ENCODE measurements at regions not wholly inside any gene's neighbourhood (a gene's known extent, or its start where the extent isn't known, plus 50 kb on each side); places are given as distances from the start of the nearest gene placed in this dataset.

DNA sequence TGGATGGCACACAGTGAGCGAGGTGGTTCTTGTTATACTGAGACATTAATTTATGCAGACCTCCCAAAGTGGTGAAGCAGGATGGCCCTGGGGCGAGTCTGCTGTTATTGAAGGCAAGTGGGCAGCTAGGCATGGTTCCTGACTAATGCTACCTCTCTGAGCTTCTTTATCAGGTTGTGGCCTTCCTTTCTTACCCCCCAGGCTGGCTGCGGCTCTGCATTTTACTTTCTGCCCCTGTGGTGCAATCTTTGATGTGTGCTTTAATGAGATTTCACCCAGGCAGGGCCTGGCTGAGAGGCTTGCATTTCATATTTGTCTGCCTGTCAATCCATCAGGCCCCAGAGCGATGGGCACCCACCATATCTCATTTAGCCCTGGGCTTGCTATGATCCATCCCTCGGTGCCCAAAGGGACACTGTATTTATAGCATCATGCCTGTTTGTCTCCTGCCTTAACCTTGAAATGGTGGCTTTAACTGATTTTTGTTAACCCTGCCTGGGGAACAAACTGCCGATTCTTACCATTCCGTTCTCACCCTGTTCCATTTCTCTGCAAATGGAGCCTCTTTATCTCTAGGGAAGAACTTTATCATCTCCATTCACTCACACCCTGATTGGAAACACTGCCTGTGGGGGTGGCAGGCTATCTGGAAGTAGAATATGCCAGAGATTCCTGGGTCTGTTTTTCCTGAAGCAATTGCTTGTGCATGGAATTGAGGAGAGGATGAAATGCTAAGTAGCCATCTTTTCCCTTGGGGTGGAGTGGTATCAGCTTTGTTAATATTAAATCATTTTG is 316.2 kb upstream of the THSD7B start:
- no peak for DNase-seq

DNA sequence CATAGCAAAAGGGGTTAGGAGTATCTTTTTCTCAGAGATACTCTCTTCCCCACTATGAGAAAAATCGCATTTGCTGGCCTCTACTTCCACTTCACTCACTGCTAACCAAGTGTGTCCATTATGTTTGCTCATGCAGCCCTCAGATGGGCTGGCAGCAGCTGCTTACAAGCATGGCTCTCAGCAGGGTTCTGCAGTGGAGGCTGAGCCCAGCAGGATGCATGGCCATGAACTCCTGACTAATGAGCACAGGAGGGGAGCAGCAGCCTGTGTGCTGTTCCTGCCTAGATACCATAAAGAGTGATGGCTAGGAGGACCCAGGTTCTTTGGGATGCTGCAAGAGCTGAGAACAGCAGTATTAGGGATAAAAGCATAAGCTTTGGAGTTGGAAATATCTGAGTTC is 316.9 kb upstream of the THSD7B start:
- no peak for DNase-seq

DNA sequence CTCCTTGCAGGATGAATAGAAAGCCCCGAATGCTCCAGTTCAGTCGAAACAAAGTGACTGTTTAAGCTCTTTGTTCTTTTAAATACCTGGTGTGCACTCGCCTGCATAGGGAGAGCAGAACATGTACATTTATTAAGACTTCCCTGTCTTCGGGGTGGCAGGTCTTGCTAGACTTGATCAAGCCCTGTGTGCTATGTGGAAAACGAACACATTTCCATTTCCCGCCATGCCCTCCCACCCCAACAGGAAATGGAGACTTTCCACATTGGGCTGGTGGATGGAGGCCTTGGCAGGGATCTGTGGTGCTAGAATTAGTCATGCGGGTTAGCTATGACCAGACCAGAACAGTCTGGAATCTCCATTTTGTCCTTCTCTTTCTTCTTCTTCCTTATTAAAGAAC is 321.0 kb upstream of the THSD7B start:
- no peak for DNase-seq

DNA sequence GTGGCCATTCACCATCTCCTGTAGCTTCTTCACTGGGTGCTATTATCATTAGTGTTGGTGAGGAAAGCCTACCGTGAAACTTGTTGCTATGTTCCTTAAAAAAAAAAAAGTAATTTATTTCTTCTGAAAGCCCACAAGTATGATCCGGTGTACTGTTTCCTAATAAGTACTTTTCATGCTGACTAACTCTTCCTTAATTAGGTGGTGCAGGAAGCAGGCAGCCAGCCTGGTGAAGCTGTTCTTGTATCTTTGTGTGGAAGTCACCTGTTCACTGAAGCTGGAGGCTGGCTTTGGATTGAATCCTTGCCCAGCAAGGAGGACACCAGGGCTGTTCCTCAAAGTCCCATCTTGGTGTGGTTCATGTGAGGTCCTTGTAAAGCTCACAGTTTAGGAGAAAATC is 321.7 kb upstream of the THSD7B start:
- no peak for DNase-seq

DNA sequence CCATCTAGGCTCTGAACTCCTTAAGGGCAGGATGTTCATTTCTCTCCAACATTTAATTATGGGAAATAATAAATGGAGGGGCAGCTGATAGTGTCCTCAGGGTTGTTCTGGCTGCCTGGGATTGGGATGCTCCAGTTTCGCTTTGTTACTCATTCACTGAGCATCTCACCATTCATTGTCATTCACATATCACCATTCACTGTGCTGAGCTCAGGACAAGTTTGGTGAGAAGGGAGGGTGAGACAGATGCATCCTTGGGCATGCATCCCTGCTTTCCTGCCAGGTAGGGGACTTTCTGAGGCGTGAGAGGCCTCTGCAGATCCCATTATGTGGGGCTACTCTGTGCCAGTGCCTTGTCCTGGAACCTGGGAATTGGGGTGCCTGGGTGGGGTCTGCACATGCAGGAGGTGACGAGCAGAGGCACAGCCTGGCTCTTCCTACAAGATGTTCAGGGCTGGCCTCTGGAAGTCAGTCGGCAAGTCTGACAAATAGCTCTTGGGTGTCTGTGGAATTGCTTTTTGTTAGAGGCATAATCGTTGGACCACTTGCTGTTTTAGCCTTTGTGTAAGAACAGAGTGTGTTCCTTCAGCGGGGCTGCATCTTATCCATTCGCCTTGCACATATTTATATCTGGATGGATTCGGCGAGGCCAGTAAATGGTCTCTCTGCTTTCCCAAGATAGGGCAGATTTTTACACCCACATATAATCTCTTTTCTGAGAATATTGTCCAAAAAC is 323.2 kb upstream of the THSD7B start:
- no peak for DNase-seq

DNA sequence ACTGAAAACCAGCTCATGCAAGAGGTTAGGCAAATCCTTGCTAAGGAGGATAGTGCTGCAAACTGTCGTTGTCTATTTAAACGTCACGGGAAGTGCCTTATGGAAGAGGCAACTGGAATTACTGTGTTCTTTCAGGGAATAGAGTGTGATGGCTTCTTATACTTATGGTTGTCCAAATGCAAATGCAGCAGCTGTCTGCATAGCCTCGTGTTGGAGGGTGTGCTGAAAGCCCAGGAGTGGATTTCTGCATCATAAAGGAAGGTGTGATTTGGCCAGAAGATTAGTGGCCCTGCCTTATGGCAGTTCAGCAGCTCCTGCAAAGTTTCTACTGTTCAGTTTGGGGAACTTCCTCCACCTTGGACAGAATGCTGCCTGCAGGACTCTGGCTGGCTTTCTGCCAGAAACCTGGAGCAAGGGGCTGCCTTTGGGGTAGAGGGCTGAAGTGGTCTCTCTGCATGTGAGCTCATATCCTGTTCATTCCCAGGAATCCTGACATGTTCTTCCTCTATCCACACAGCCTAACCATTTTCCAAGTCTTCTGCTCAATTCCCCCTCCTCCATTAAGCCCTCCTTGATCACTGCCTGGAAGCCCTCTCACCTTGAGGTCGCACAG is 321.2 kb upstream of the CXCR4 start:
- no peak for DNase-seq

DNA sequence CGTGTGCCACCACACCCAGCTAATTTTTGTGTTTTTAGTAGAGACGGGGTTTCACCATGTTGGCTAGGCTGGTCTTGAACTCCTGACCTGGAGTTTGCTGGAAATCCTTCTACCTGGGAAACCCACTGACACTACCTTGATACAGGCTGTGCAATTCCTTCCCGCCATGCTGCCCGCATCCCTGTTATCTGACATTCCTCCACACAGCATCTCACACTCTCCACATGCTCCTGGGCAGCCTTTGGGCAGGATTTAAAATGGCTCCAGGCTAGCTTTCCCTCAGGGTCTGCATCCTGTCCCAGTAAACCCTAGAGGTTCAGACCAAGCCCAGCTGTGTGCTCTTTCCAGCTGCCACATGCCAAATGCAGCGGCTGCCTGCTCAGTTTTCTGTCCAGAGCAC is 319.5 kb upstream of the CXCR4 start:
- DNase-seq = no peak

DNA sequence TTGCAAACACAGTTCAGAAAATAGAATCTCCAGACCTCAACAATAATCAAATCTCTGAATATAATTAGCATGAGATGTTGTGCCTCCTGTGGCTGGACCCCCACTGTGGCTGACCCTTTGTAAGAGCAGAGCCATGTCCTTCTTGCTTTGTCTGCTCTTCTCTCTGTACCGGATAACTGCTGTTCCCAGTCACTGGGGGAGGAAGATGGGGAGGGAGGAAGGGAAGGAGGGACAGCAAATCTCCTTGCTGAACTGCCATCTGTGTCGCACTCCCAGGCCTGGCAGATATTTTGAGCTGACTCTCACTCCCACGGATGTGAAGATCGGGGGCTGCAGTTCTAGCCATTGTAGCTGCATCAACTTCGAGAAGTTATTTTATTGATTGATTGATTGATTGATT is 319.0 kb upstream of the CXCR4 start:
- no peak for DNase-seq

DNA sequence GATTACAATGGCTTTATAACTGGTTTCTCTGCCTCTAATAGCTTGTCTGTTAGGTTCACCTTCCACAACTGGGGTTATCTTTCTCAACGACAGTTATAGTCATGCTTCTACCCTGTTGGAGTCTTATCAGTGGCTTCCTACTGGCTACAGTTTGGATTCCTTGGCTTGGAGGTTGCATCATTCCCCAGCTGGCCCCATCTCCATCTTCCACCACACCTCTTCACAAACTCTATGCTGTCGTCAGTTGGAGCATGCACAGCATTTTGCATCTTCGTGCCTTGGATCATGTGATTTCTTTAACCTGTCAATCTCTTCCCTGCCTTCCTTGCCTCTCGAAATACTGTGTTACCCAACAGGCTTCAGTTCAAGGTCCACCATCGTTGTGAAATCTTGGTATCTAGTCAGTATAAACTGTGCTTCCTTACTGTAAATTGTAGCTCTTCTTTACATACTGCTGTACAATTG is 316.3 kb upstream of the CXCR4 start:
- no peak for DNase-seq

DNA sequence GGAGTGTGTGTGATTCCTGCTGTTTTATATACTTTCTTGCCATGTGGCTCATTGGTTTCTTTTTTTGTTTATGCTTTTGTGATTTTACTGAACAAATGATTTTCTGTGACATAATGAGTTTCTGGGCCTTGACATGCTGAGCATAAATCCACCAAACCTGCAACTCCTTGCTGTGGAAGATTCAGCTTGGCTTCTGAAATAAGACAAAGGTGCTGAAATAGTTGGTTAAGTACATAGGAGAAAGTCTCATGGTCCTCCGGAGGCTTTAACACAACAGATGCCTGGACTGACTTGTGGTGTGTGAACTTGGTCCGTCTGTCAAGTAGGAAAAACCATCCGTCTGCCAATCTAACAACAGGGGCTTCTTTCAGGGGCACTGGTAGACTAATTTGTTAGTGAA is 315.3 kb upstream of the CXCR4 start:
- DNase-seq = no peak

DNA sequence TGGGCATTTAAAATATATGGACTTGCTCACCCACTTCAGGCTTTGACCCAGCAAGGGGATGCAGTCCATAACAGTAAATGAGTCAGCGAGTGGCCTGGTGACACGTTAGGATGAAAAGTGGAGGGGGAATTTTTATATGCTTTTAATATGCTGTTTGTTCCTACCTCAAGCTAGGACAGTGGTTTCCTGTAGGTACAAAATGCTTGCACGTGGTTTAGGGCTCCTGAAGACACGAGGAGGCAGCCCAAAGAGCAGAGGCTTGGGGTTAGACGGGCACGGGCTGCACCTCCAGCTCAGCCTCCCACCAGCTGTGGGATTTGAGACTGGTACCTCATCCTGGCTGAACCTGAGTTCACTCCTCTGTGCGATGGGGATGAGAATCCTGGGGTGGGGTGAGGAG is 306.2 kb upstream of the CXCR4 start:
- DNase-seq = no peak

DNA sequence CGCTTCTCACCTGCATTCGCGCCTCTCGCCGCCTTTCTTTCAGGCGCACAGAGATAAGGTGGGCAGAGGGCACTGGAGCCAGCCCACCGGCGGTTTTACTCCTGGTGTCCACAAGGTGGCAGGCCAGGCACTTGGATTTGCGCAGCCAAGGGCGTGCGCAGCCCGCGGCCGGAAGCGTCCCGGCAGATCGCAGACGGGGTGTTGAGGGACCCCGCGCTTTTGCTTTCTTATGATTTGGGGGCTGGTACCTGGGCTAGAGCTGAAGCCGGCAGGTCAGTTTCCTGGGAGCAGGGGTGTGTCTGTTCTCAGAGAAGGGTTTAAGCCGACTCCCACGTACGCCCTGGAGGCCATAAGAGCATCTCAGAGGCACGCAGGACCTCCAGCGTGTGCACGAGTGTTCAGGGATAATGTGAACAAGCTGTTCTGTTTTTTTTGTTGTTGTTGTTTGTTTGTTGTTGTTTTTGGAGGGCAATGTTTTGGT is 305.6 kb upstream of the CXCR4 start:
- DNase-seq = peak; percentile 46

DNA sequence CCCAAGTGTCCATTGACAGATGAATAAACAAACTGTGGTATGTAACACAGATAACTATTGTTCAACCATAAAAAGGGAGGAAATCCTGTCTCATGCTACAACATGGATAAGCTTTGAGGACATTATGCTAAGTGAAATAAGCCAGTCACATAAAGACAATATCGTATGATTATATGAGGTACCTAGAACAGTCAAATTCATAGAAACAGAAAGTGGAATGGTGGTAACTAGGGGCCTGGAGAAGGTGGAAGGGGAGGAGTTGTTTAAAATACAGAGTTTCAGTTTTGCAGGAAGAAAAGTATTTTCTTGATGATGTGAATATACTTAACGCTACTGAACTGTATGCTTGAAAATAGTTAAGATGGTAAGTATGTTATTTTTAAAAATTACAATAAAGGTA is 304.6 kb upstream of the CXCR4 start:
- no peak for DNase-seq

DNA sequence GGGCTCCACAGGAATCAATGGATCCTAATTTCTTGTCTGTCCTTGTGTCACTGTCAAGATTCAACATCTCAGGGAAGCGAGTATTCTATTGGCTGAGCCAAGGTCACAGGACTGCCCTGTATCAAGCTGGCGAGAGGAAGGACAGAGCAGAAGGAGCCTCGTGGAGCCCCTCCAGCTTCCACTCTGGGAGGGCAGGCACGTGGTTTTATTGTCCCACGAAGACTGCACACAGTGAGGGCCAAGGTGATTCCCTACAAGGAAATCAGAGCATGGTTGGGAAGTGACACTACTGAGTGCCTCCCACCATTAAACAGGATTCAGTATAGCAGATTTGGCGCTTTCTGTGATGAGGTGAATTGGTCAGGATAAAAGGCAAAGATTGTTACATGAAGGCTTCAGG is 302.4 kb upstream of the CXCR4 start:
- no peak for DNase-seq

DNA sequence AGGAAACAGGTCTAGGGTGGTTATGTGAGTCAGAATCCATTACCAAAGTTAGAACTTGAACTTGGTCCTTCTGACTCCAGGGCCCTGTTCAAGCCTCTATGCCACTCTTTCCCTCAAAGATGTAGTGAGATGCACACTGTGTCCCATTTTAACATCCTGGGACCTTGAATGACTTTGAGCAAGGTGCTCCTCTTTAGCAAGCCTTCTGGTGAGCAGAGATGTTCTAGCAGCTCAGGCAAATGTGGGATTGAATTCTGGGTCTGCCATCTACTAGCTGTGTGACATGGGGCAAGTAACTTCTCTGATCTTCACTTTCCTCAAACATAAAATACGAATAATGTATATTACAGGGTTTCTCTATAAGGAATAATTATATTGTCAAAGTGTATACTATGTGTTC is 294.0 kb upstream of the CXCR4 start:
- no peak for DNase-seq

DNA sequence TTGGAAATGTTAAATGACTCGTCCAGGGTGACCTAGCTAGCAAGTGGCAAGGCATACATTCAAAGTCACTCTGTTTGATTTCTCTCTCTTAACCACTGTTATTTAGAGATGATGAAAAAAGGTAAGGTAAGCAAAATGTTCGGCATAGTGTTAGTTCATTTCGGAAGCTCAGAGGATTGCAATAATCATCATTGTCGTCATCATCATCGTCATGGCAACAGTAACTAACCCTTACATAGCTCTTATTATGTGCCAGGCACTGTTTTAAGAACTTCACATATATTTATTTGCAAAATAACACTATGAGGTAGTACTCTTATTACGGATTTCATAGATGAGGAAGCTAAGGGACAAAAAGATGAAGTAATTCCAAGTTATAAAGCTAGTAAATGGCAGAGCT is 292.7 kb upstream of the CXCR4 start:
- DNase-seq = no peak

DNA sequence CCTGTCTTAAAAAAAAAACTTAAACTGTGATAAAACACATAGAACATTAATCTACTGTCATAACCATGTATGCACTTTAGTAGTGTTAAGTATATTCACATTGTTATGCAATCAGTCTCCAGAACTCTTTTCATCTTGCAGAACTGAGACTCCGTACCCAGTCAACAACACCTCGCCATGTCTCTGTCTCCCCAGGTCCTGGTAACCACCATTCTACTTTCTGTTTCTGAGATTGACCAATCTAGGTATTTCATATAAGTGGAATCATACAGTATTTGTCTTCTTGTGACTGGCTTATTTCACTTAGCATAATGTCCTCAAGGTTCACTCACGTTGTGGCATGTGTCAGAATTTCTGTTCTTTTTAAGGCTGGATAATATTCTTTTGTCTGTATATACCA is 290.8 kb upstream of the CXCR4 start:
- DNase-seq = no peak

DNA sequence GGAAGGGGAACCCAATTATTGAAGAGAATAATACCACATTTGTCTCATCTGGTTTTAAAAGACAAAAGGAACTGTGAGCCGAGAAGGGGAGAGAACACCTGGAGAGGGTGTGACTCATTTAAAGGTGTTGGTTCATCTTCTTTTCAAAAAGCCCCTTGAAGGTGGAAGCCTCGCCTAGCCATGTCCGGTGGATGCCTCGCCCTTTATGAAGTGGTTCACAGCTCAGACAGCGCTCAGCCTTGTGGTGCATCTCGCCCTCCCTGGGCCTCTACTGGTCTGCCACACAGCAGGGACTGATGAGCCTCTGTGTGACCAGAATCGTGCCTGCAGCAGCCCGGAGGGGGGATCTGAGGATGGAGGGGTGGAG is 290.0 kb upstream of the CXCR4 start:
- DNase-seq = no peak

DNA sequence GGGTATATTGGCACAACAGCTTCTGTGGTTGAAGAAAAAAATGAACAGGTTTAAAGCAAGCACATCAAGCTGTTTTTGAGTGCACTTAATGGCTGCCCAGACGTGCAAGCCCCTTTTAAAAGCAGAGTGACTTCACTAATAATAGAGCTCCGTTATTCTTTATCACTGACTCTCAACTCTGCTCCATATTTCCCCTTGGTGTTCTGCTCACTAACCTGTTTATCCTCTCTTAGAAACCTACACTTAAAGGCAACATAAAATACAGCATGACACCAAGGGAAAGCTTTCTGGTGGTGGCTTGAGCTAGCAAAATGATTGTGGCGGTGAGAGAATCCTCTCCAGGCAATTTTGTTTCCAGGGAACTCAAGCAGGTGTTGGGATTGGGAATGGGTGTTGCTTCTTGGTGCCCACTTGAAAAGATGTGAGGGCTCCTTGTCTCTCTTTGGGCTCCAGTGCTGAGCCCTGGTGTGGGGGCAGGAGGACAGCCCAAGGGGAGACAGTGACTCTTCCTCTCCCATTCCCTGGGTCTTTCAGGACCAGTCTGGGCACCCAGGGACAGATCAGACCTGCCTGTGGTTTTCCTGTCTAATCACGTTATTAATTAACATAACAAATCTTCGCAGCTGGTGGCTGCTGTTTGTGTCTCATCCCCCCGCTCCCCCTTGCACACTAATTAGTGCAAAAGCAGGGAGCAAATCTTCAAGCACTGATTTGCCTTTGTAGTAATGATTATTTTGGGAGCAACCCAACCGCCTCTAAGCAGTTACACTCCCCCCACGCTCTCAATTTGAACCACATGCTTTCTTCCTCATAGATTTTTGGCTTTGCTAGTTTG is 289.4 kb upstream of the CXCR4 start:
- no peak for DNase-seq

DNA sequence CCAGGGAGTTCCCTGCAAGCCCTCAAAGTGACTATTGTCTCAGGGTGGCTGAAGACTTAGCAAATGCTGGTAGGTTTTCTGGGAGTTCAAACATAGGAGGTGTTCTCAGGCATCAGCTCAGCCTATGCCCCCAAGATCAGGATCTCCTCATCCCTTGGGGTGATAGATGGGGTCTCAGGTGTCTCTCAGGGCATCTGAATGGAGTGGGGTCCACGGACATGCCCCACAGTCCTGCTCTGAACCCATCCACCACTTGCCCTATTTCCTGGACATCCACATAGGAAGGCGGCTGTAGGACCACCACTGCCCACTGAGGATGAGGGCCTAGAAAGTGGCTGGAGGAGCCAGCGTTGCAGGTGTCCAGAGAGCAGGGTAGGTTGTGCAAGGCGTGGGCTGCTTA is 287.0 kb upstream of the CXCR4 start:
- DNase-seq = no peak

DNA sequence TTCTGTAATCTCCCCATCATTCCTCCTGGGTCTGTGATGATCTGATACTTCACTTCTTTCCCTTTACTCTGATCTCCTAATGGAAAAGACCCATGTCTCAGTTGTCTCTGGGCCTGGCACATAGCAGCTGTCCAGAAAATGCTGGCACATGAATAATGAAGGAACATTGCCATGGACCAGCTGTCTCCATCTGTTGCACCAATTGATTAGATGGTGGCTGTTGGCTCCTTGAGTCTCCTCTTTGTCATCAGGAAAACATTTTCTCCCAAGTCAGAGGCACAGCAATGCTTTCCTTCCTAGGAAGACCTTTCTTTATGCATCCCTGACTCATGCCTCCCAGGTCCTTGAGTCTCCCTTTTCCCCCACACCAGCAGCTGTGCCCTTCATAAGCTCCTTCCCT is 286.2 kb upstream of the CXCR4 start:
- no peak for DNase-seq

DNA sequence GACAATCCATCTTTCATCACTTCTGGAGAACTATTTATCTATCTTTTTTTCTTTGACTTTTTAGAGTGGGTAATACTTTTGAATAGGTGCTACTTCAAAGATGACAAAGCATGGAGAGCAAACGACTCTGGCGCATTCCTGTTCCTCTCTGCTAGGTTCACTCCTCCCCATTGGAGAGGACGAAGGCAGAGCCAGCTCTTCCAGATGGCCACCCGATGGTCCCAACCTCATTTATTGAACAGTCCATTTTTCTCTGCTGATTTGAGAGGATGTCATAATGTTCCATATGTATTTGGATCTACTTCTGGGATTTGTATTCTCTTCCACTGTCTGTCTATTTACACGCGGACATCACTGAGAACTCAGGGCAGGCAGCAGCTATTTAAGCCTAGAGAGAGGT is 284.3 kb upstream of the CXCR4 start:
- DNase-seq = no peak
